Panc1 (cell line): ENCODE measurements at regions not wholly inside any gene's neighbourhood (a gene's known extent, or its start where the extent isn't known, plus 50 kb on each side); places are given as distances from the start of the nearest gene placed in this dataset.

ENCODE experiments used
- CTCF ChIP-seq: fragments of 450-650 bp; IDR thresholded peaks from 2 replicates; pipeline ENCODE4 v1.5.1; 2017; ENCODE audit warnings: mild to moderate bottlenecking
- POLR2AphosphoS5 ChIP-seq: IDR thresholded peaks from 2 replicates; pipeline ENCODE4 v1.6.1; 2012; ENCODE audit warnings: mild to moderate bottlenecking, low read depth, low read length, moderate library complexity
- REST ChIP-seq, 2 experiments: IDR thresholded peaks; 2 replicates each; pipeline ENCODE4 v1.6.1; 2011 to 2012; ENCODE audit warnings: low read depth in 2 of 2, control low read depth in 1 of 2, low read length in 1 of 2, mild to moderate bottlenecking in 1 of 2, moderate library complexity in 1 of 2; ENCODE audit not compliant: insufficient read depth in 1 of 2

- no peak for TF ChIP-seq CTCF
- TF ChIP-seq REST (IDR thresholded peaks at IDR 0.05; ENCODE audit: insufficient read depth in 1 of 2, low read depth in 2 of 2, low read length in 1 of 2) = no peak
- no peak for TF ChIP-seq POLR2AphosphoS5
These were observed 70.1 kb upstream of the CNKSR3 start for GRCh38 chr6:154580397-154581135.
